CD4-positive, alpha-beta T cell treated with Interleukin-6 for 4 hours (primary cell): ENCODE measurements at regions not wholly inside any gene's neighbourhood (a gene's known extent, or its start where the extent isn't known, plus 50 kb on each side); places are given as distances from the start of the nearest gene placed in this dataset.

Experiments used
- DNase-seq: peaks from one replicate; pipeline ENCODE4 v3.0.0-alpha.2; 2020; ENCODE audit warnings: mixed read lengths

DNA sequence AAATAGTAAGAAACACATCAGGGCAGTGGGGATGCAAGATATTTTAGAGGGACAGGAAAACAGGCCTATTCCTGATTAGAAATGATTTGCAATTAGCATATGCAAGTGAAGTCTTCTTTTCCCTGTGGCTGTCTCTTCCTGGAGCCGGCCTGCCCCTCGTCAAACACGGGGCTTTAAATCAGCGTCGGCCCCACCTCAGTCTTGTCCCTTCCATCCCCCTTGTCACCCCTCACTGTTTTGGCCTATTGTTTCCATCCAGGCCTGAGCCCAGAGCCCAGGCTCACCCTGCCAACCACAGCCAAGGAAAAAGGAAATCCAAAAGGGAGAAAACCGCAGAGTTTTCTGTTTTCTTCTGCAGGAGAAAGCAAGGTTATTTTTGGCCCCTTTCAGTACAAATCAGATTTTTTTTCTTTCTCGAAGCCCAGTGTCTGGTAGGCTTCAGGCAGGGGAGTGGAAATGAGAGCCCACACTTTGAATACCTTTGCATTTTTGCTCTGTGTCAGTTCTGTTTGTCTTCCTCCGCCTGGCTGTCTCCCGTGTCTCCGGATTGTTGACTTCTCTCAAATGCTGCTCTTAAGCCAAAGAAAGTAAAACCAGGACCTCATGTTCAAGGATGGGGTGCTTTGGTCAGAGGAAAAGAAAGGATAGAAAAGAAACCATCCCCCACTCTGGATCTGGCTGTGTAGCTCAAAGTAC, 399.9 kb upstream of the CDH11 start:
- DNase-seq = no peak

DNA sequence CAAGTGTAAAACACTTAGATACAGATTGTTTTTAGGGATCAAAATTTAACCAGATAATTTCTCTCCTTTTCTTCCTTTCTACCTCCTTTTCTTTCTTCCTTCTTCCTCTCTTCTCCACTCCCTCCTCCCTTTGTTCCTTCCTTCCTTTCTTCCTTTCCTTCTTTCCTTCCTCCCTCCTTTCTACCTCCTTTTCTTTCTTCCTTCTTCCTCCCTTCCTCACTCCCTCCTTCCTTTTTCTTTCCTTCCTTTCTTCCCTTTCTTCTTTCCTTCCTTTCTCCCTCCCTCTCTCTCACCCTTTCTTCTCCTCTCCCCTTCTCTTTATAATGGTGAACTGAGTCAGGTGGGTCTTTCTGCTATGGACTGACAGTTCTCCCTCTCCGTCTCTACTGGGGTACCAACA, 397.5 kb upstream of the CDH11 start:
- DNase-seq = no peak

DNA sequence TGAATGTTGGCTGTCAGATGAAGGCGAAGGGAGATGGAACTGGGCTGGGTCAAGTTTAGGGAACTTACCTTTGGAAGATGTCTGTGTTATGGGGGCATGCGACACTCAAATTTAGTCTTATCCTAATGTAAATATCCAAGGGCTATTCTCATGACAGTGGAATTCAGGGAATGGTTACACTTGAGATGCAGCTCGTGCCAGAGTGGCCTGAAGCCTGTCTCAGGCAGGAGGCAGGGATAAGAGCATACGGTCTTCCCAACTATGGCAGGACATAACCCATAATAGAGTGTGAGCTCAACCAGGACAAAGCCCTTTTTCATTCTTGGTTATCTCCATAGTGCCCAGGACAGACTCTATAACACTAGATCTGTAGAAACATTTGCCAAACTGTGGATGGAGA, 393.3 kb upstream of the CDH11 start:
- no peak for DNase-seq

DNA sequence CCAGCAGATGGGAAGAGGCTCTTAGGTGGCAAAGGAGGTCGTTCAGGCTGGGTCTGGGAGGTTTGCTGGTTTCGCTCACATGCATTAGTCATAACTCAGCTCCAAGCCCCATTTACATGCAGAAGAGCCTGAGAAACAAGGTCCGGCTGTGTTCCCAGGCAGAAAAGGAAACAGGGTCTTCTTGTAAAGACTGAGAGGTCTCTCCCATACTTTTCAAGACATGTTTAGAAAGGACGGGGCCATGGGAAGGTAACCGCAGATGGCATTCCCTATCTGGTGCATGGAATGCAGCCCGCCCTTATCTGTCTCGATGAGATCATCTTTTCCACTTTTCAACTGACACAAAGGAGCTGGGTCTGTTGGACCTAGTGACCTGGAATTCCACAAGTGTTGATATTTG, 389.0 kb upstream of the CDH11 start:
- no peak for DNase-seq

DNA sequence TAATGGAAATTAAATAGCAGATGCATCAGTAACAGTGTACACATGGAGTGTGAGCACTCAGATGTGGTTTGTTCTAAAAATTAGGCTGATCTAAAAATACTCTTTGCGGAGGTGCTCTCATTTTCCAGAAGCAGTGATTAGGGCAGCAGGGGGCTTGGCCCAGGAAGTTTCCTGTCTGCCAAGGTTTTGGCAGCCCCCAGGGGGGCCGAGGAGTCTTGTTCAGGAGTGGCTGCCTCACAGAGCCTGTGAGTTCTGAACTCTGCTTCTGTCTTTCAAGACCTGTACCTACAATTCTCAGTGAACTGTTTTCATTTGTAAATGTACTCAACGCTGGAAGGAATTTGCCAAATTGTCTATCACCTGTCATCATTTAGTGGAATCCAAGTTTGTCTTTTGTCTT, 388.4 kb upstream of the CDH11 start:
- DNase-seq = no peak

DNA sequence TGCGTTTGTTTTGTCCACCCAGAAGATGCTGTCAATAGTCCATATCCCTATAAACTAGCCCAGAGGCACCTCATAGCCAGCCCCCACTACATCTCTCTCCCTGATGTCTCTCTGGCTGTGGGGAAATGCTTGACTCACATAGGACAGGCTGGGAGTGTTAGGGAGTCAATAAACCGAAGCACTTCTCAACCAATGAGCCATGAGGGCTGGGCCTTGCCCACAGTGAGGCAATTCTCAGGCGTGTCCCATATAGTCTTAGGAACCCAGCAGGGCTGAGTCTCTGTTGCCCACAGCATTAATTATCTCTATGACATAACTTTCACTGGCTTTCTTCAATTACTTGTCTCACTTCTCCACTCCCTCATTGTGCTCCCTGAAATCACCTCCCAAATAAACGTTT, 387.3 kb upstream of the CDH11 start:
- DNase-seq = no peak

DNA sequence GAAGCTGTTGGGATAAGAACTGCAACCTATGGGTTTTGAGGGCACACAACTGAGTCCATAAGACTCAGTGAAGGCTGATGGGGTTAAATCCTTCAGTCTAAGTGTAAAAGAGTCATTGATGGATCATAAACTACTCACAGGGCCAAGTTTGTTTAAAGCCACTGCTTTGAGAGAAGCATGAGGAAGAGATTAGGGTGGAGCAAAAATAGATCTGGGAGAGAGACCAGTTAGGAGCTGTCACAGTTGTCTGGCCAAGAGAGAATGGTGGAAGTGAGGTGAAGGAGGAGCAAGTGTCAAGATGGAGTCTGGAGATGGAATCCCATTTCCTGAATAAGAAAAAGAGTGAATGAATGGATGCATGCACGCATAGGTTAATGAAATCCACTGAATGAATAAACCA, 379.1 kb upstream of the CDH11 start:
- no peak for DNase-seq

DNA sequence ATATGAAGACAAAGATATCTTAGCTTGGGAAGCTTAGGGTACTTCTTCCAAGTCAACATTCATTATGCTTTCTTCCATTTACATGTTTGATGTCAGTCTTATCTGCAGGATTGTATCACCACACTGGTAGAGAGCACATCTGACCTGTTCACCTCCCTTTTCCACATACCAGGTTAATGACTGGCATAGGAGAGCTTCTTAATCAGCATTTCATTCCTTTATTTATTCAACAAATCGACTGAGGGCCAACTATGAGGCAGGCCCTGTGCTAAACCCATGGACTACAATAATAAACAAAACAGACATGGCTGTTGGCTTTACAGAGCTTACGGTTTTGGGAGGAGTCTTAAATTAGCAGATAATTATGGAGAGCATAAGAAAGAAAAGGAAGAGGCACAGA, 378.1 kb upstream of the CDH11 start:
- DNase-seq = no peak

DNA sequence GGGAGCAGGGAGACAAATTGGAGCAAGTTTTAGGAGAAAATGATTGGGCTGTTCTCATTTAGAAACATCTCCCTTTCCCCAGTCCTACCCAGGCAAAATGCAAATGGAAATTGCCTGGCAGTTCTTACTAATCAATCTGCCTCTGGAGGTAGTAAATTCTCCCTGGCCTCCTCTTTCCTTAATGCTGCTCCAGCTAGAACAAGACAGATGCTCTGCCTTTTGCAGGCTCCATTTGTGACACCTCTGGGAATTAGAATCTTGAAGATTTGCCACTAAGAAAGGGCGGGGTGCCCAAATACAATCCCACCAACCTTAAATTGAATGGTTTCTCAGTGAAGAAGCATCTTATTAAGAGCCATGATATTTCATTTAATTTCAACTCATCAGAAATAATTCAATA, 377.7 kb upstream of the CDH11 start:
- DNase-seq = no peak

DNA sequence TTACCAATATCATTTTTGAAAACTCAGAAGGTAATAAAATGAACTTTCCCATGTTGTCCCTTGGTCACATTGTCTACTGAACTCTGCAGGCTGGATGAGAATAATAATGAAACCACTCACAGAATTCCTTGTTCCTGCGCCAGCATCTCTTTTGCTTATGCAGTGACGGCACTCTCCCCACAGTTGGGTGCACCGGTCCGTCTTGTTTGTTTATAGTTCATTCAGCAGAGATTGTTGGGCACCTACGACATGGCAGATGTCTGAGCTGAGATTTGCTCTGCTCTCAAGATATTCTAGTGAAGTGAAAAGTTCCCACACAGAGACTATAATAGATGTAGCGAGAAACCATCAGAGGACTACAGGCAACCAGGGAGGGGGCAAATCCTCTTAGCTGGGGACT, 375.7 kb upstream of the CDH11 start:
- no peak for DNase-seq

DNA sequence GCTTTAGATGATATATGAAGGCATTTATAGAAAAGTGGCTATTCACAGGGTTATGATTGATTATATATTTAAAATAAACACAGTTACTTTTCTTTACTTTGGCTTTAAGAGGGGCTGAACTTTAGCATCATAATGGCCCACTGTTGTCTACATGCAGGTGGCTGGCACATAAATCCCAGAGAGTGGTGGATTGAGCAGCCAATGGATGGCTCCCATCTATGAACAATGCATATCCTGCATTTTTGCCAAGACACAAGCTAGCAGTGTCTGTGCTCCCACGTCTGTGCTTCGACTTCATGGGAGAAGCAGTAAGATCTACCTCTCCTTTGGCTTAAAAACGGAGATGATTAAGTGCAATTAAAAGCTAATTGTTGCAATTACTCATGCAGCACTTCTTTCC, 373.2 kb upstream of the CDH11 start:
- DNase-seq = no peak

DNA sequence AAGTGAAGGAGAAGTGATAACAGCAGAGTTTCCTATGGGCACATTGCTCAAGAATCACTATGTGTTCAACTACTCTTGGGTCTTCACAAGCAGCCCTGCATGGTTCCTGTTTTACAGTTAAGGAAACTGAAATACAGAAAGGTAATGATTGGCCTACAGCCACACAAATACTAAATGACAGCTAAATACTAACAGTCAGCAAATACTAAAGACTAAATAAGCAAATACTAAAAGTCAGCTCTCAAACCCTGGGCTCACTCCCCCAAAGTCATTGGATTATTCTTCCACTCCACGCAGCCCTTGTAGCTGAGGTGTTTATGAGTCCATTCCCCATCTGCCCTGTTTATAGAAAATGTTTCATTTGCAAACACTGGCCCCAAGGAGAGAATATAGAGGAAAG, 372.7 kb upstream of the CDH11 start:
- no peak for DNase-seq

DNA sequence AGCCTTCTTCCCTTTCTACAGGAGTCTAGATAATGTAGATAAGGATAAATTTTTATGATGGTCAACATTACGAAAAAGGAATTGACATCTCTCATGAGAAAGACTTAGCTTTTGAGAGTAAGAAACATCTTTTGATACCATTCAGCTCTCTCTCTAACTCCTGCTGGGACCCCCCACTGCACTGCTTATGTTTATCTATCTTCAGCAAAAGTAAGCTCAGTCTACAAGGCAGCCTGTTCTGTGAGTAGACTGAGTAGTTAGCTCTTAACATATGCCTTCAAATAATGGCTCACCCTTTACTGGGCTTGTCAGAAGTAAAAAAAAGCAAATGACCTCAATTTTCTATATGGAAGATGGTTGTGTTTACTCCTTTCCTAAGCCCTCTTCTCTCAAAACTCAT, 372.2 kb upstream of the CDH11 start:
- DNase-seq = no peak

DNA sequence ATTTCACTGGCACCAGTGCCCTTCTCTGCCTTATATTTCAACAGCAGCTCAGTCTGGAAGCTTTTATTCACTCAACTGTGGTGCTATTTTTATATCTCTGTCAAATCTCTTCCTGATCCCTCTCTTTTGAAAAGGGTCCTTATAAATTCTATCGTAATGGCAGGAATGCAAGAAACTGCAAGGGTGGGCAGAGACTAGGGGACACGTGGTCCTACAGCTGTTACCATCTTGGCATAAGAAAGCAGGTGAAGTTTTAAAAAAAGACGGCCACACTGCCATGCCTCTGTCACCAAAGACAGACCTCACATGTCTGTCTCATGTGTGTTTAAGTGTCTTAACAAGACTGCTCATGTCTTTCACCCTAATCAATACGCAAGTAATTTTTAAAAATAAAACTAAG, 368.4 kb upstream of the CDH11 start:
- DNase-seq = no peak

DNA sequence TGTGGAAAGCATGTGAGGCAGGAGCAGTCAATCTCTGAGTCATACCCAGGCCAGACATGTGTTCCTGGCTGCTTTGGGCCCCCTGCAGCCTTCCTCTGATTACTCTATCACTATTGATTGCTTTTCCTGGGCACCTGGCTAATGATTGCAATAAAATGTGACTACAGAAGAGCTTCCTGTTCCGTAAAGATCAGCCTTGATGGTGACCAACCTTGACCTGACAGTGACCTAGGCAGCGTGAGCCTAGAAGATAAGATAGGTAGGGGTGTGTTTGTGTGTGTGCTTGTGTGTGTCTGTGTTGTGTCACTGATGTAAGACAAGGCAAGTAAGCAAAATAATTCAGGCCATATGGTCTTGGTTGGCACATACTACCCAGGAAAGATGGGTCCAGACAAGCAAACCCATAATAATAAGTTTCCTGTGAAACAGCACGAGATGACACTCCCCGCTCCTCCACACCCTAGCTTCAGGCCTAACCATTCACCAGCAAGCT, 367.7 kb upstream of the CDH11 start:
- DNase-seq = no peak

DNA sequence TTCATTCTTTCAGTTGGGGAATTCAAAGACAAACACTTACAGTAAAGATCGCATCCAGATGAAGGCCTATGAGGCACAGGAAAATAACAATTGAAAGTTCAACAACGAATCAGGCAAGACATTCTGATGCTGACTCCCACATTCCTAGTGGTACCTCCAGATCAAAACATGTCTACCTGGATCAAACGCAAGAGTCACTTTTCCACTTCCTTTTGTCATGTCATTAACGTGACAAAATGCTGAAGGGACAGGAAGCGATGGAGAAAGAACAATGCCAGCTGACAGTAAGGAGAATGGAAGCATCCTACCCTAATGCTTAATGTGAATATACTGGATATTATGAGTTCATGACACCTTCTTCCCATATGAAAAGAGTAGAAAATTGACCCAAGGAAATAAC, 365.4 kb upstream of the CDH11 start:
- no peak for DNase-seq

DNA sequence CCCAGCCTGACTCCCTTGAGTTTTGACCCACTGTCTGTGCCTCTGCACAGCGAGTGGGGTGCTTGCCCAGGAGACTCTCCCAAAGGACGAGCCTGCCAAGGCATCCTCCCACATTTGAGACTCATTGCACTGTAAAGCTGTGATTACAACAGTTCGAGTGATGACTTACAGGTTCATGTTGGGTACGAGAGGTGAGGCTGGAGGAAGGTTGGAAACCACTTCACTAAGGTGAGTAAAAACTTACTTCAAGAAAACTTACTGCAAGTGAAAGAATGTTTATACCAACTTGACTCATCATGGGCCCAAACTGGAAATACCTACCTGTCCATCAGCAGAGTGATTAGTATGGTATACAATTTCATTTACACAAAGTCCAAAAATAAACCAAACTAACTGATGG, 360.1 kb upstream of the CDH11 start:
- DNase-seq = no peak

DNA sequence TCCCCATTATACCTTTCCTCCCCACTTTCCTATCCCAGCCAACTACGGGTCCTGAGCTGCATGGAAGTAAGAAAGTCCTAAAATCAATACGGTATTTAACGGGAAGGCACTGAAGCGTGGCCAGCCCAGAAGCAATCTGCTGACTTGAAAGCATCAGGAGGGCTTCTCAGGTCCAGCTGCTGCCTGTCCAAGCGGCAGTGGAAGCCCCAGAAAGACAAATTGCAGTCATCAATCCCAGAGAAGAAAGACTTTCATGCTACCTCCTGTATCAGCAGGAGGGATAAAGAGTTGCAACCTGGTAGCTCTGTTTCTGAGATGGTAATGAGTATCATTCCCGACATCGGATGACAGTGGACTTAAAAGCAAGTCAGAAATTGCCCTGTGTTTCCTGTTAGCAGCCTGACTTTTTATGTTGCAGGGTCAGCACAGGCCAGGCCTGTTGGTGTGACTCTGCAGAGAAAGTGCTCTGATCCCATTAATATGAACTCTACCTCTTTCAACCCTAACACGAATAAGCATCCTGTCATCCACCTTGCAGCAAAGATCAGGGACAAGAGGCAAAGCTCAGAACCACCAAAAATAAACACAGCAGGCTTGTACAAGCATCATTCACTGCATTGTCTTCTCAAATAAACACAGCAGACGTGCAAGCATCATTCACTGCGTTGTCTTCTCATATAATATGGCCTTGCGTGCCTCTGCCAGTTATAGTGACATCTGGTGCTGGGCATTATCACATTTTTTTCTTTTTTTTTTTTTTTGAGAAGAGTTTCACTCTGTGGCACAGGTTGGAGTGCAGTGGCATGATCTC, 358.6 kb upstream of the CDH11 start:
- no peak for DNase-seq

DNA sequence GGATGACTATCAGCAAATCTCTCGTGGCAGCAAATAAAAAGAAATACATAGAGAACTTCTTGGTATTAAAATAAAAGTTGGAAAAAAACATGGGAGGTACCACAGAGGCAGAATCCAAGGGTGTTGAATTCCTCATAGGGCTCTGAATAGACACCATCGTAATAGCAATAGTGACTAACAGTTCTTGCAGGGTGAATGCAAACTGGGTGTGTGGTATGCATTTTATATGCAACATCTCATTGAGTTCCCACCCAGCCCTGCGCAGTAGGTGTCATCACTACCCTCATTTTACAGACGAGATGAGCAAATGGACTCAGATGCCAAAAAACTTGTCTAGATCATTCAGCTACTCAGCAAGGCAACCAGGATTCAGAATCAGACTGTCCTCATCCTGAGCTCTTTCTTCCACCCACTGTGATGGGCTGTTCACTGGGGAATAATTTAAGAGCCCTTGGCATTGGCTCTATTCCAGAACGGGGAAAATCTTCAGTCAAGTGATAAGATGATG, 354.6 kb upstream of the CDH11 start:
- no peak for DNase-seq

DNA sequence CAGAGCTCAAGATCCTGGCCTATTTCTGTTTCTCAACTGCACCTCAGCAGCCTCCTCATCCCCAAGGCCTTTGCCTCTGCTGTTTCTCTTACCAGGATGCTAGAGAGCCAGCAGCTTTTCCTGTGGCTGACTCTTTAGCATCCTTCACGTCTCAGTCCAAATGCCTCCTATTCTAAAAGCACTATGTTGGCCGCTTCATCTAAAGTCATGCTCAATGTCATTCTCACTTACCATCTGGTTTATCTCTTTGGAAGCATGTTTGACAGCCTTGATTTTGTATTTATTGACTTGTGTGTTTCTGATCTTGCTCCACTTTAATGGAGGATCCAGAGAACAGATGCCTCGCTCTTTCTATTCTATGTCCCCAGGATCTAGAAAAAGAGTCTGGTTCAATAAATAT, 351.8 kb upstream of the CDH11 start:
- DNase-seq = no peak

DNA sequence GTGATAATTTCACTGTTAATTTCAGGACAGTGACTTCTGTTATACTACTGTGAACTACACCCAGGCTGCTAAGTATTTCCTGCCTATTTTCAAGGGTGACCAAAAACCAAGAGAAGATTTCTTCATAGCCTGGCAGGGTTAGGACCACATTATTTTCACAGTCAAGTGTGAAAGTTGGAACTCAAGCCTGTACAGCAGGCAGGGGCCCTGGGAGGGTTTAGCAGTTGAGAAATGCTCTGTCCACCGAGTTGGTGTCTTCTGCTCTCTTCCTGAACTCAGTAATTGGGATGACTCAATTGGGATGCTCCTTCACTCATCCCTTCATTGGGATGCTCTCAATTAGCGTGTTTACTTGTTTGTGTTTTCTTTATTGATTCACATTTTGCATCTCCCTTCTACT, 347.3 kb upstream of the CDH11 start:
- DNase-seq = no peak

DNA sequence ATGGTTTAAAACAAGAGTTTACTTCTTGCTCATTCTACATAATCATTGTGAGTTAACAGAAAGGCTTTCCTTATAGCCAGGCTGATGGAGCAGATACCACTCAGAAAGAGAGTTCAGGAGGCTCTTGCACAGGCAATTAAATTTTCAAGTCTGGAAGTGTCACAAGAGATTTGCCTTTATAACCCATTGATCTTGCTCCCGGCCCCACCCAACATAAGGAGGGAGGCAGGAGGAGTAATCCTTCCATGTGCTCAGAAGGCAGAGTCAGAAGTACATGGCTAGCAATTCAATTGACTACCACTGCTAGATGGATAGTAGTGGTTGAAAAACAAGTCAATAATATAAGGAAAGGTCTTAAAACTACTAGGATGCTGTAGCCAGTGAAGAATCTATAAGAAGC, 346.3 kb upstream of the CDH11 start:
- no peak for DNase-seq

DNA sequence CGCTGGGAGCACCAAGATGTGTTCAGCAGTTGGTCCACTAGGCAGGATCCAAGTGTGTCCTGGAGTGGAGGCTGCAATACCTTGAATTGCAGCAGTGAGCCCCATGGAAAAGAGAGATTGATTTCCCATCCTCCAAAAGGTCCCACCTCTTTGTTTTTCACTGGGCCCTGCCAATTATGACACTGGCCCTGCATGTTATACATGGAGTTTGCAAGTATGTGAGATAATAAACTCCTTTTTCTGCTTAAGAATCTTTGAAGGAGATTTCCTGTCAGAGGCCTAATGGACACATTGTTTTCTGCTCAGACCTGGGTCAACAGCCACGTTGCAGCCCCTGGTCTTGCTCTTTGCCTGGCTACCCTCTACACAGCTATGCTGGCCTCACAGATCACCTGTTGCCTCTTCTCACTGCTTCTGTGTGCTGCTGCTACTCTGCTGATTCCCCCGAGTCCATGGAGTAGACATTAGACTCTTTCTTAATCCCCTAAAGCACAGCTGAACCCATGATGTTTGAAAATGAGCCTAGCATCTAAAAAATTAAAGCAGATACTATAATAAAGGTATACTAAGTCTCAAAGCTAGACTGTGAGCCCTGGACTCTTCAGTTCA, 341.9 kb upstream of the CDH11 start:
- no peak for DNase-seq

DNA sequence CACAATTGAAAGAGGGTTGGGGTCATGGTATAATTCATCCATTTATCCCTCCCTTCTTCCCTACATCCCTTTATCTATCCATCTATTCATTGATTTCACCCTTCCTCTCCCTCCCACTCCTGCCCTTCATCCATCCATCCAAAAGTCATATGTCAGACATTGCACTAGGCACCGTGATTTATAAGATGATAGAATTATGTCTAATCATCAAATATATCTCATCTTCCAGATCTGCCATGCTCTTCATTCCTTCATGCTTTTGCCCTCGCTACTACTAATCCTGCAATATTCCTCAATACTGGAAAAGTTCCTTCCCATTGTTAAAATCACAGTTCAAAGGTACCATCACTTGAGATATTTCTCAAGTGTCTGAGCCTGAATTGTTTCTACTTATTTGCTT, 335.2 kb upstream of the CDH11 start:
- DNase-seq = no peak
